ENCODE measurements at regions not wholly inside any gene's neighbourhood (a gene's known extent, or its start where the extent isn't known, plus 50 kb on each side); places are given as distances from the start of the nearest gene placed in this dataset.

- TF ChIP-seq POLR2A (IDR thresholded peaks at IDR 0.05; ENCODE audit: low read depth, low read length) (no peak), REST (IDR thresholded peaks at IDR 0.05; ENCODE audit: low read depth, low read length) (no peak), POLR2AphosphoS5 (IDR thresholded peaks at IDR 0.05; ENCODE audit: low read length) (no peak), YY1 (IDR thresholded peaks at IDR 0.05; ENCODE audit: low read depth, low read length) (no peak), TCF3 (IDR thresholded peaks at IDR 0.05; ENCODE audit: borderline replicate concordance, insufficient read depth, low read depth, low read length) (no peak), ZNF24 (IDR thresholded peaks at IDR 0.05) (no peak), SRF (IDR thresholded peaks at IDR 0.05; ENCODE audit: low read depth in 2 of 2, low read length in 2 of 2) (no peak), EZH2 (IDR thresholded peaks at IDR 0.05; ENCODE audit: borderline replicate concordance, control insufficient read depth, low read depth, low read length) (no peak), CHD2 (IDR thresholded peaks at IDR 0.05; ENCODE audit: borderline replicate concordance, low read depth, low read length) (no peak), BCL11A (IDR thresholded peaks at IDR 0.05; ENCODE audit: low read depth, low read length) (no peak), ELK1 (IDR thresholded peaks at IDR 0.05; ENCODE audit: low read depth, low read length) (no peak)
- TF ChIP-seq, protein P1, sequence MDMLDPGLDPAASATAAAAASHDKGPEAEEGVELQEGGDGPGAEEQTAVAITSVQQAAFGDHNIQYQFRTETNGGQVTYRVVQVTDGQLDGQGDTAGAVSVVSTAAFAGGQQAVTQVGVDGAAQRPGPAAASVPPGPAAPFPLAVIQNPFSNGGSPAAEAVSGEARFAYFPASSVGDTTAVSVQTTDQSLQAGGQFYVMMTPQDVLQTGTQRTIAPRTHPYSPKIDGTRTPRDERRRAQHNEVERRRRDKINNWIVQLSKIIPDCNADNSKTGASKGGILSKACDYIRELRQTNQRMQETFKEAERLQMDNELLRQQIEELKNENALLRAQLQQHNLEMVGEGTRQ (IDR thresholded peaks at IDR 0.05; ENCODE audit: borderline replicate concordance, low read depth, low read length): no peak
- TF ChIP-seq, protein P2, sequence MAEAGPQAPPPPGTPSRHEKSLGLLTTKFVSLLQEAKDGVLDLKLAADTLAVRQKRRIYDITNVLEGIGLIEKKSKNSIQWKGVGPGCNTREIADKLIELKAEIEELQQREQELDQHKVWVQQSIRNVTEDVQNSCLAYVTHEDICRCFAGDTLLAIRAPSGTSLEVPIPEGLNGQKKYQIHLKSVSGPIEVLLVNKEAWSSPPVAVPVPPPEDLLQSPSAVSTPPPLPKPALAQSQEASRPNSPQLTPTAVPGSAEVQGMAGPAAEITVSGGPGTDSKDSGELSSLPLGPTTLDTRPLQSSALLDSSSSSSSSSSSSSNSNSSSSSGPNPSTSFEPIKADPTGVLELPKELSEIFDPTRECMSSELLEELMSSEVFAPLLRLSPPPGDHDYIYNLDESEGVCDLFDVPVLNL (IDR thresholded peaks at IDR 0.05; ENCODE audit: low read depth, low read length): no peak
- TF ChIP-seq, protein P3, sequence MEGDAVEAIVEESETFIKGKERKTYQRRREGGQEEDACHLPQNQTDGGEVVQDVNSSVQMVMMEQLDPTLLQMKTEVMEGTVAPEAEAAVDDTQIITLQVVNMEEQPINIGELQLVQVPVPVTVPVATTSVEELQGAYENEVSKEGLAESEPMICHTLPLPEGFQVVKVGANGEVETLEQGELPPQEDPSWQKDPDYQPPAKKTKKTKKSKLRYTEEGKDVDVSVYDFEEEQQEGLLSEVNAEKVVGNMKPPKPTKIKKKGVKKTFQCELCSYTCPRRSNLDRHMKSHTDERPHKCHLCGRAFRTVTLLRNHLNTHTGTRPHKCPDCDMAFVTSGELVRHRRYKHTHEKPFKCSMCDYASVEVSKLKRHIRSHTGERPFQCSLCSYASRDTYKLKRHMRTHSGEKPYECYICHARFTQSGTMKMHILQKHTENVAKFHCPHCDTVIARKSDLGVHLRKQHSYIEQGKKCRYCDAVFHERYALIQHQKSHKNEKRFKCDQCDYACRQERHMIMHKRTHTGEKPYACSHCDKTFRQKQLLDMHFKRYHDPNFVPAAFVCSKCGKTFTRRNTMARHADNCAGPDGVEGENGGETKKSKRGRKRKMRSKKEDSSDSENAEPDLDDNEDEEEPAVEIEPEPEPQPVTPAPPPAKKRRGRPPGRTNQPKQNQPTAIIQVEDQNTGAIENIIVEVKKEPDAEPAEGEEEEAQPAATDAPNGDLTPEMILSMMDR (IDR thresholded peaks at IDR 0.05 in 2 of 3, conservative IDR thresholded peaks at IDR 0.05 in 1 of 3; ENCODE audit: control insufficient read depth in 2 of 3, extremely low read depth in 1 of 3, insufficient read depth in 1 of 3, low read depth in 3 of 3, low read length in 3 of 3): no peak
These were observed 247.5 kb downstream of the MTERF1 start for GRCh38 chr7:91633013-91633441.
